GM19023 (cell line): ENCODE measurements at regions not wholly inside any gene's neighbourhood (a gene's known extent, or its start where the extent isn't known, plus 50 kb on each side); places are given as distances from the start of the nearest gene placed in this dataset.
A peak's percentile ranks its signal among the peaks of the same experiment; 100 is the strongest.
"Not testable (repeated sequence)": the region's sequence is repeated elsewhere in the genome, so short reads cannot be mapped to it uniquely, and the experiment has no call there.

ENCODE experiments used
- ATAC-seq: cut with Tn5 transposase; IDR thresholded peaks from one replicate; pipeline ENCODE4 v1.9.1; 2021; ENCODE audit warnings: mild to moderate bottlenecking, moderate library complexity; ENCODE audit not compliant: unreplicated experiment

DNA sequence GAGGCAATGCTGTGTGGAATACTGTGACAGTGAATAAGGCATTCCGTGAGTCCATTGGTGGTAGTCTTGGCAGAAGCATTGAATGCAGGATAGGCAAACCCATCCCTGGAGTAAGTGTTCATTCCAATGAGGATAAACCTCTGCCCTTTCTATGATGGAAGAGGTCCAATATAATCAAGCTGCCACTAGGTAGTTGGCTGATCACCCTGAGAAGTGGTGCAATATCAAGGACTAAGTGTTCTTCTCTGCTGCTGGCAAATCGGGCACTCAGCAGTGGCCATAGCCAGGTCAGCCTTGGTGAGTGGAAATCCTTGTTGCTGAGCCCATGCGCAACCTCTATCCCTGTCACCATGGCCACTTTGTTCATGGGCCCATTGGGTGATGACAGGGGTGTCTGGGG lies 70.1 kb downstream of the FBXO4 start:
- no peak for ATAC-seq

DNA sequence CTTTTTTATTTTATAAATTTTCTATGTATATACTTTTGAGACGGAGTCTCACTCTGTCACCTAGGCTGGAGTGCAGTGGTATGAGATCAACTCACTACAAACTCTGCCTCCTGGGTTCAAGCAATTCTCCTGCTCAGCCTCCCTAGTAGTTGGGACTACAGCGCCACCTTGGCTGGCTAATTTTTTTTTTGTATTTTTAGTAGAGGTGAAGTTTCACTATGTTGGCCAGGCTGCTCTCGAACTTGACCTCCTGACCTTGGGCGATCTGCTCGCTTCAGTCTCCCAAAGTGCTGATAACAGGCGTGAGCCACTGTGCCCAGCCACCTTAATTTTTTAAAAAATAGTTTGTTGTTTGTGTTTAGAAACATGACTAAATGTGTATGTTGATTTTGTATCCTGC lies 76.6 kb downstream of the FBXO4 start:
- no peak for ATAC-seq

- not testable (repeated sequence) for ATAC-seq
Measured at GRCh38 chr5:42003852-42004251, 78.8 kb downstream of the FBXO4 start.

DNA sequence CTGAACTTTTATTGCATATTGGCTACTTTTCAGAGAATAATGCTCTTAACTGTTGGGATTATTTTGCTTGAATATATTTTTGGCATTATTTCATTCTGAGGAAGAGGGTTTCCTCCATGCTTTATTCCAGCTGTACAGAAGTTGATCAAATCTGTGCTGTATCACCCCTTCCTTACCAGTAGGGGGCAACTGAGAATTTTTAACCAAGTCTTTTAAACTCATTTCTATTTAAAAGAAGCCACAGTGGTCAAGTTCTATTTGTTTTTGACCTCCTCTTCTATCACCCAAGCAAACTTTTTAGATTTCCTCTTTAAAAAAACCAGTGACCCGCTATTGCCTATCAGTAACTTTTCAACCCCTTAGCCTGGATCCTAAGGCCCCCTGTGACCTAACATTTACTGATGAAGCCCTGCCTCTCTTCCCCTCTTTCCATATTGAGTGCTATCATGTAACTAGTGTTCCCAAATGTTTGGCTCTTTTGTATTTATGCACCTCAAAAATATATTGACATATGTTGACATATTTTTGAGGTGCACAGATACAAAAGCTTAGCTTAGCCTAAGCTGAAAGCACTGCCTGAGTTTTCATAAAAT lies 80.6 kb downstream of the FBXO4 start:
- peak; percentile 64 for ATAC-seq

DNA sequence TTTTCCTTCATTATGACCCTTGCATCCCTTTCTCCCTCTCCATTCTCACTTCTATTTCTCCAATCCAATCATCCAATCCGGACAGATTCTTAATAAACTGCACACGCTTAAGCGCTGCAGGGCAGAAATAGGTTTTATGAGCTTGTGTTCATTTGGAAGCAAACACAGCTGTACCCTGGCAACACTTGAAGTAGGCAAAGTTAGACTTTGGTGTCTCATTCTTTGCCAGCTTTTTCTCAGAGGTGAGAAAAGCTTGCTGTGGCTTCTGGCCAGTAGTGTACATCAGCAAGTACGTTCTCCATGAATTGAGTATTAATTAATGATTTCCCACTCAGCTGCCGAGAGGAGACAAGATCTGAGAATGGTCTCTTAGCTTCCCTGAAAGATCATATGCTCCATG lies 88.5 kb downstream of the FBXO4 start:
- ATAC-seq: no peak

GRCh38 chr5:42015254-42015653 lies 90.2 kb downstream of the FBXO4 start:
- no peak for ATAC-seq

DNA sequence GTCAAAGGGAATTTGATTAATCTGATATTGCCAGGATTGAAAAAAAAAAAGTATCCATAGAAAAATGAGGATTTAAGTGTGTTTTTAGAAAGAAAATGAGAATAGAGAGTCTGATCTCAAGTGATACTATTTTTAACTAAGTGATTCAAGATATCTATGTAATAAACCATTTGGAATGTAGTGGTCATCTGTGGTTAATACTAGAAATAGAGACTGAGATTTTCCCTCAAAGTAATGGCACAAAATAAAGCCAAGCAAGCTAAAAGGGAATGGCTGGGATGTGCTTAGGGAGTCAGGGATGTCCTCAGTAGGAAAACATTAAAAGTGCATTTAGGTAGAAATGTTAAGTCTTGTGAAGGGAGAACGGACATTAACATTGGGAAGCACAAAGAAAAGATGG lies 90.6 kb downstream of the FBXO4 start:
- no peak for ATAC-seq

- ATAC-seq: no peak
Measured at GRCh38 chr5:42020788-42021530, 95.9 kb downstream of the FBXO4 start.

GRCh38 chr5:42021923-42022322 lies 96.8 kb downstream of the FBXO4 start:
- no peak for ATAC-seq

GRCh38 chr5:42022383-42022972 lies 97.4 kb downstream of the FBXO4 start:
- no peak for ATAC-seq

- ATAC-seq: no peak
Measured at GRCh38 chr5:42026446-42026845, 101.4 kb downstream of the FBXO4 start.

- no peak for ATAC-seq
Measured at GRCh38 chr5:42032137-42032536, 107.1 kb downstream of the FBXO4 start.

DNA sequence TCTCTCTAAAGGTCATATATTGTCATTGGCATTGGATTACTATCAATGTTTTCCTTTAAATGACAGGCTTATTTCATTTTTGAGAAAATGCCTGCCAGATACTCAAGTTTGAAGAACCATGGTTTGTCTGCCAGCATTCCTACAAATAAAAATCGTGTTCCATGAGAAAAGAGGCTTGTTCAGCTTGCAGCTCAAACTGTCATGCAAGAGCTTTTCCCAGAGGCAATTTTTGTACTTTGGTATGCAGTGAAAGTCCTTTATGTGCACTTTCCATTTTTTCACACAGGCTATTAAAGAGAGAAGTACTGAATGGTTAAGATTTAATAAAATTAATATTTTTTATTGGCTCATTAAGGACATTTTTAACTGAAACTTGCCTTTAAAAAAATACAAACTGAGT lies 110.4 kb downstream of the FBXO4 start:
- no peak for ATAC-seq

- ATAC-seq: no peak
Measured at GRCh38 chr5:42036379-42036778, 111.3 kb downstream of the FBXO4 start.

- ATAC-seq: no peak
Measured at GRCh38 chr5:42037379-42037932, 112.4 kb downstream of the FBXO4 start.

DNA sequence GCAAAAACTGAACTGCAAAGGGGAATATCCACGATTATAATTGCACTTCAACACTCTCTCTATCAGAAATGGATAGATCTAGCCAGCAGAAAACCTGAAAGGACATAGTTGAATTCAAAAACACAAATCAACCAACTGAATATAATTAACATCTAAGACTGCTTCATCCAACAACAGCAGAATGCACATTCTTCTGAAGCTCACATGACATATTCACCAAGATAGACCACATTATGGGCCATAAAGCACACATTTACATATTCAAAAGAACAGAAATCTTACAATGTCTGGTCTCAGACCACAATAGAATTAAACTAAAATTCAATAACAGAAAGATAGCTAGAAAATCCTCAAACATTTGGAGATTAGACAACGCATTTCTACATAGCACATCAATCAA lies 118.3 kb downstream of the FBXO4 start:
- ATAC-seq: no peak

- ATAC-seq: peak; percentile 93
Measured at GRCh38 chr5:42057254-42057690, 132.2 kb downstream of the FBXO4 start.

DNA sequence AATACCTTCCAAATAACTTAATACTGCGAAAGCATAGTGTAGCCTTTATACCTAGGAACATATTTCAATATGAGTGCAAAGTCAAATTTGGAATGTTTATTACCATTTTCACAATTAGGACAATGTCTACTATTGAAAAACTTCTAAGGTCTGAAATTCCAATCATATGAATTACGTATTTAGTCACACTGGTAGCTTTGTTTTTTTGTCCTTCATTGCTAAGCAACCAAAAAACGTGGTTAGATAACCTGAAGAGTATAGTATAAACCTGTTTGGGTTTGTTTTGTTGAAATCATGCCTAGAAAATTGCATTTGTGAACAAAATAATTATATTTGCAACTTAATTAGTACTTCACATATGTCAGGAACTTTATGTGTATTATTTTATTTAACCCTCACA lies 134.2 kb downstream of the FBXO4 start:
- no peak for ATAC-seq

DNA sequence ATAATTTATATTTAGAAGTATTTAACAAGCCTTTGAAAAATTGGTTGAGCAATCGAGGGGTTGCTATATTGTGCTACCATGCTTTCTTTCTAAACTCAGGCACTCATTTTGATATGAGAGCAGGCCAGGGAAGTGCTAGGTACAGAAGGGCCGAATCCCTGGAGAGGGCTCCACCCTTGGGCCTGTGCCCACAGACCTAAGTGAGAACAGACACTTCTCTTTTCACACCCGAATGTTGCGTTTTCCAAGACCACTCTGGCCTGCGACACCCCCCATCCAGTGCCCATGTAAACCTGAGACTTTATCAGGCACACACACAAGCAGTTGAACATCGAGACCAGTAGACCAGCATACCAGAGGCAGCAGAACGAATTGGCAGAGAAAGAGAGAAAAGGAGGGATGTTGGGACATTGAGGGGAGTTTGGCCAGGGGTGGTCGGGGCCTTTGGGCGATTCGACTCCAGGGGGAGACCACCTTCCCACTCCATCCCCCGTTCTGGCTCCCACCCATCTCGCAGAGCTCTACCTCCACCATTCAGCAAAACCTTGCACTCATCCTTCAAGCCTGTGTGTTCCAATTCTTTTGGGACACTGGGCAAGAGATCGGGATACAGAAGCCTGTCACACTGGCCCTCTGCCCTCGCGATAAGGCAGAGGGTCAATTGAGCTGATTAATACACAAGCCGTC lies 134.8 kb downstream of the FBXO4 start:
- ATAC-seq: no peak

- ATAC-seq: no peak
Measured at GRCh38 chr5:42061121-42061520, 136.0 kb downstream of the FBXO4 start.

DNA sequence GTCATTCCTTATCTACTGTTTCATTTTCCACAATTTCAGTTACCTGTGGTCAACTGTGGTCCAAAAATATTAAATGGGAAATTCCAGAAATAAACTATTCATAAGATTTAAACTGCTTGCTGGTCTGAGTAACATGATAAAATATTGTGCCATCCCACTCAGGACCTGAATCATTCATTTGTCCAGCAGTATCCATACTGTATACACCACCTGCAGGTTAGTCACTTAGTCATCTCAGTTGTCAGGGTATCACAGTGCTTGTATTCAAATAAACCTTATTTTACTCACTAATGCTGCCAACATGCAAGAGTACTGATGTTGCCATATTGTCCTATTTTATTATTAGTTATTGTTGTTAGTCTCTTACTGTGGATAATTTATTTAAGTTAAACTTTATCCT lies 139.7 kb downstream of the FBXO4 start:
- ATAC-seq: no peak
